Fibroblast of pulmonary artery (primary cell): ENCODE measurements at regions not wholly inside any gene's neighbourhood (a gene's known extent, or its start where the extent isn't known, plus 50 kb on each side); places are given as distances from the start of the nearest gene placed in this dataset.
A peak's percentile ranks its signal among the peaks of the same experiment; 100 is the strongest.

Experiments
- DNase-seq: peaks from one replicate; pipeline ENCODE4 v3.0.0-alpha.2; 2010; ENCODE audit warnings: low read depth
- H3K4me3 ChIP-seq: replicated peaks from 2 replicates; pipeline ENCODE4 v1.5.1; 2011; ENCODE audit warnings: low read depth, mild to moderate bottlenecking, control low read depth, low read length, moderate library complexity
- TF ChIP-seq, protein P1 (sequence below): IDR thresholded peaks from 2 replicates; pipeline ENCODE4 v1.5.1; 2011; ENCODE audit warnings: mild to moderate bottlenecking, control low read depth, low read length, inconsistent platforms; ENCODE audit errors: missing control alignments

DNA sequence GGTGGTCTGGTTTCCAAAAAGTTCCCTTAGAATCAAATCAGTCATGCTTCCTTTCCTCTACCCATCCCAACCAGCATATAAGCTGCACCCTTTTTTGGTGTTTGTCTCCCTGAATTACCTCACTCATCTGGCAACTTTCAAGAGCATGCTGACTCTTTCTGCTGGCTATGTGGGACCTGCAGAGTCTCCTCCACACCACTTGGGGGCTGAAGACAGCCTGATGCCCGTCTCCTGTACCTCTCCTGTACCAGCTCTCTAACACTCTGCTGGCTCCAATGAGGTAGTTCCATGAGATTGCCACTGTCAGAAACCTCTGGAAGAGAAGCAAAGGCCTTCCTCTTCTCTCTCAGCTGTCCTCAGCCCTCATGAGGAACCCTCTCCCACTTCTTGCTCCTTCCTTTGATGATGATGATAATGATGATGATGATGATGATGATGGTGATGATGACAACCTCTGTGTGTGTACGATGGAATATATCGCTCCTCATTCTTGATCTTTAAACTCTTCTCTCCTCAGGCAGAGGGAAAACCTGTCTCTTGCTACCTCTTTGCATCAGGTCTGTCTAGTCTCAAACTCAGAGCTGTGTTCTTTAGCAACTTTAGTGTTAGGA is 257.5 kb downstream of the ZNF621 start:
- peak; percentile 3 for DNase-seq
- TF ChIP-seq, protein P1, sequence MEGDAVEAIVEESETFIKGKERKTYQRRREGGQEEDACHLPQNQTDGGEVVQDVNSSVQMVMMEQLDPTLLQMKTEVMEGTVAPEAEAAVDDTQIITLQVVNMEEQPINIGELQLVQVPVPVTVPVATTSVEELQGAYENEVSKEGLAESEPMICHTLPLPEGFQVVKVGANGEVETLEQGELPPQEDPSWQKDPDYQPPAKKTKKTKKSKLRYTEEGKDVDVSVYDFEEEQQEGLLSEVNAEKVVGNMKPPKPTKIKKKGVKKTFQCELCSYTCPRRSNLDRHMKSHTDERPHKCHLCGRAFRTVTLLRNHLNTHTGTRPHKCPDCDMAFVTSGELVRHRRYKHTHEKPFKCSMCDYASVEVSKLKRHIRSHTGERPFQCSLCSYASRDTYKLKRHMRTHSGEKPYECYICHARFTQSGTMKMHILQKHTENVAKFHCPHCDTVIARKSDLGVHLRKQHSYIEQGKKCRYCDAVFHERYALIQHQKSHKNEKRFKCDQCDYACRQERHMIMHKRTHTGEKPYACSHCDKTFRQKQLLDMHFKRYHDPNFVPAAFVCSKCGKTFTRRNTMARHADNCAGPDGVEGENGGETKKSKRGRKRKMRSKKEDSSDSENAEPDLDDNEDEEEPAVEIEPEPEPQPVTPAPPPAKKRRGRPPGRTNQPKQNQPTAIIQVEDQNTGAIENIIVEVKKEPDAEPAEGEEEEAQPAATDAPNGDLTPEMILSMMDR, result peak; percentile 4

DNA sequence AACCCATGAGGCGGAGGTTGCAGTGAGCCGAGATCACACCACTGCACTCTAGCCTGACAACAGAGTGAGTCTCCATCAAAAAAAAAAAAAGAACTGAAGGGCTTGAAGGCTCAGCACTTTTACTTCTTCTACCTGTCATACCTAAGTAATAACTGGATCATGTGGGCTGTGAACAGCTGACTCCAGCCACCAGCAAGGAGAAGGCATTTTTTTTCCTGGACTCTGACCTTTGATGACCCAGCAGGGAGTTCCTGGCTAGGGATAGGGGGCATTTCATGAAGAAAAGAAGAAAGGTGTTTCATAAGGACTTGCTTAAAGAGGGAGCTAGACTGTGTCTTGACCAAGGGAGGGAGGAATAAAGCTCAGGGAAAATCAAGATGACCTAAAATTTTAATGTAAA is 266.0 kb downstream of the ZNF621 start:
- no peak for DNase-seq
- TF ChIP-seq, protein P1, result no peak
- no peak overlapping the region for H3K4me3 ChIP-seq

More for the DNA sequence above, 257.5 kb downstream of the ZNF621 start:
- no peak overlapping the region for H3K4me3 ChIP-seq

DNA sequence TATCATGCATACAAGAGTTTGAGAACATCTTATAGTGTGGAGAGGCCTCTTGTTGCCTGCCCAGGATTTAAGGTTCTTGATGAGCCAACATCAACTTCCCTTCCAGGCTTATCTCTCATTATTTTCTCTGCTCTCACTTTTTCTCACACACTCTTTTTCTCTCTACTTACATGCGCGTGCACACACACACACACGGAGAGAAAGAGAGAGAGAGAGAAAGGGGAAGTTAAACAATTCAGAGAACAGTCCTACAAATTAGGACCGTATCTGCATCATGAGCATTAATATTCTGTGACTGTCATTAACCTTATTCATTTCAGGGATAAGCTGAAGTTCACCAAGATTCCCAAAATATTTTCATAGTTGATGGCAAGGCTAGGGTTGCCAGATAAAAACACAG is 269.0 kb downstream of the ZNF621 start:
- no peak overlapping the region for H3K4me3 ChIP-seq
- DNase-seq, result no peak
- TF ChIP-seq, protein P1, result no peak

DNA sequence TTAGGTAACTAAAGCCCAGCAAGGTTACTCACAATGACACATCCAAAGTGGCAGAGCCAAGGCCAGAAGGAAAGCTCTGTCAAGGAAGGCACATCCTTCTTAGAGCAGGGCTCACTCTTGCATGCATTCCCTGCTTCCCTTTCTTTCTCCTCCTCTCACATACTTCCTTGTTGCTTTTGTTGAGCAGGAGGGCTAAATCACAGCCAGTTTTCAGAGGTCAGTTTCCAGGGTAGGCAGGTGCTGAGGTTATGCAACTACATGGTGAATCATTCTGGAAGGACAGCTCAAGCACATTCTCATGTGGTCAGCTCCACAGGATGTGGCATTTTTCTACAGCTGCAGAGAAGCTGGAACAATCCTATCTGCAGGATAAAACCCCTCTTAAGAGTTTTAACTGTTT is 275.6 kb downstream of the ZNF621 start:
- DNase-seq, result peak; percentile 91
- TF ChIP-seq, protein P1, result no peak
- no peak overlapping the region for H3K4me3 ChIP-seq

DNA sequence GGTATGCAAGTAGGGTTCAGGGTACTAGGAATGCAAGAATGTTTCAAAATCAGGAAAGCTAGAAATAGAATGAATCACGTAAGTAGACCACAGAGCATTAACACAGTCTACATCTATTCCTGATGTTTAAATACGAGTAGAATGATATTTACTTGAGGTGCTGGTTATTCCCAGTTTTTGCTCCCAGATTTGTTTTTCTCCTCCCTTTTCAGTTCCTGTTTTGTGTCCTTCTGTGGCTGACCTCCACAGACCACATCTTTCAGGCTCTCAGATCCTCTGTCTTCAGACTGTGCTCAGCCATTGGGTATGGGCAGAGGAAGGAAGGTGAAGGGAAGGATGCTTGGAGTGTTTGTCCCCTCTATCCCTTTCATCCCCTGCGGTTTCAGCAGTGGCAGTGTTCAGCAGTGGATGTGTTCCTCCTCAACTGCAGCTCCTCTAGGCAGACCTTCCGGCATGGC is 276.6 kb downstream of the ZNF621 start:
- no peak overlapping the region for H3K4me3 ChIP-seq
- DNase-seq, result peak; percentile 13
- TF ChIP-seq, protein P1, result no peak

DNA sequence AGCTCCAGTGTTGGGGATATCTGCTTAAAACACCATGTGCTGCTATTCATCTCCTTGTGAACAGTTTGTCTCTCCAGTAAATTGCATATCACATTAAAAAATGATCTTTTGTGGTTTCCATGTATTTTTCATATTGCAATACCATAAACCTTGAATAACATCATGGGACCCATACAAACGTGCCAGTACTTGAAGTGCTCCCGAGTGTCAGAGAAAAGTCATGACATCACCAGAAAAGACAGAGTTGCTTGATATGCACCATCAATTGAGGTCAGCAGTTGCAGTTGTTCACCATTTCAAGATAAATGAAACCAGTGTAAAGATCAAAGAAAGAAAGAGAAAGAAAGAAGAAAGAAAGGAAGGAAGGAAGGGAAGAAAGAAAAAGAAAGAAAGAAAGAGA is 278.6 kb downstream of the ZNF621 start:
- no peak overlapping the region for H3K4me3 ChIP-seq
- DNase-seq, result no peak
- TF ChIP-seq, protein P1, result no peak

DNA sequence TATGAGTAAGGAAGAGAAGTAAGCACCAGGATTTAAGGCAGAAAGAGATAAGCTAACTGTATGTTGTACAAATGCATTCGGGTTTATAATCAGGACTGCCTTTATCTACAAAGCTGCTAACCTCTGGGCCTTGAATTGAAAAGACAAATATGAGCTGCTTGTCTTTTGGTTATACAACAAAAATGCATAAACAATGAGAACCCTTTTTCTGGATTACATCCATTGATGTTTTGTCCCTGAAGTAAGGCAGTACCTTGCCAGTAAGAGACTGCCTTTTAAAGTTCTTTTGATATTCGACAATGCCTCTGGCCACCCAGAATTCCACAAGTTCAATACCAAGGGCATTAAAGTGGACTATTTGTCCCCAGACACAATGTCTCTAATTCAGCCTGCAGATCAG is 280.7 kb downstream of the ZNF621 start:
- TF ChIP-seq, protein P1, result no peak
- DNase-seq, result no peak

More for the DNA sequence above, 280.7 kb downstream of the ZNF621 start:
- no peak overlapping the region for H3K4me3 ChIP-seq
